ENCODE measurements at regions not wholly inside any gene's neighbourhood (a gene's known extent, or its start where the extent isn't known, plus 50 kb on each side); places are given as distances from the start of the nearest gene placed in this dataset.

DNA sequence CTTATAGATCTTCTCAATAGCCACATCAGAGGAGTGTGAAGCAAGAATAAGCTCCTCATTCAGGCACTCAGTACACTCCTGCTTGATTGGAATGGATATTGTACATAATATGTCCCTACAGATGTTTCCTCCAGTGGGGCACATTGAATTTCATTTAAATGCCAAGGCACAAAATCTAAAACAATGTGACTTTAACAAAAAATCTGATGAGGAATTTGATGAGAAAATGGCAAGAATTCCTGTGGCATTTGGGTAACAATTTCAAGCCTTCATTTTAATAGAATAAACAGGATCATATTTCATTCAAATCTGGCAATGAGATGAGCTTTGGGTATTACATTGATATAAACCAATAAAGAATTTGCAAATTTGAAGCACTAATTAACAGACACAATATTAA lies 307.7 kb upstream of the PKN2 start:
- DNase-seq (ENCODE audit: insufficient read length, low spot score) (no peak), FAIRE-seq (no peak)

DNA sequence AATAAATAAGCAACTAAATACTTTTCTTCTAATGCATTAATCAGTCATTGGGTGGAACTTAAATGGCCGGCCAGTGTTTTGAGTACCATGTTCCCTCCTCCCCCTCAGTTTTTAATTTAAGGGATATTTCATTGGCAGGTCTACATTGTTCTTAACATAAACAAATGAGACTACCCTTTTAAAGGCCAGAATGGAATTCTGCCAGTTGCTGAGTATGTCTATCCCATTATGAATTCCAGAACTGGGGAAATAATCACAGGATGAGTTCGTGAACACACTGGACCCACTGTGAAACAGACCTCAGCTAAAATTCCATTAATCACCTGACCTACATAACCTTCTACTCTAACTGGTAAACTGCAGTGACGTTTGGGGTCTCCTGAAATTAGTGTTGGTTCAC lies 305.5 kb upstream of the PKN2 start:
- FAIRE-seq, result no peak
- no peak for DNase-seq (ENCODE audit: insufficient read length, low spot score)

DNA sequence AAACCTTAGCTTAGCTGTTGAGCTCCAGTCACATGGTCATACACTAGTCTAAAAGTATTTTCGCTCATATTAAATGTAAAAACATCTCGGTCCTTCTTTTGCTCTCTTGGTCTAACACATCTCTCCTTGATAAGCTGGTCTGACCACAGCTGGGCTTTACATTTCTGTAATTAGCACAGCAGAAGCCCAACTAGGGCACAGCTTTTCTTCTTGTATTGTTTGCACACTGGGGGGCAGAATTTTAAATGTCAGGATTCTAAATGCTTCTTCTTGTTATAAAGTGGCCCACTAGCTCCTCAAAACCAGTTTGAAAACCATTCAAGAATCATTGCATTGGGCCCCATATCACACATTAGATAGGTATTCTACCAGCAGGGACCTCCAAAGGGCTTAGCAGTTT lies 289.1 kb upstream of the PKN2 start:
- no peak for FAIRE-seq
- no peak for DNase-seq (ENCODE audit: insufficient read length, low spot score)

DNA sequence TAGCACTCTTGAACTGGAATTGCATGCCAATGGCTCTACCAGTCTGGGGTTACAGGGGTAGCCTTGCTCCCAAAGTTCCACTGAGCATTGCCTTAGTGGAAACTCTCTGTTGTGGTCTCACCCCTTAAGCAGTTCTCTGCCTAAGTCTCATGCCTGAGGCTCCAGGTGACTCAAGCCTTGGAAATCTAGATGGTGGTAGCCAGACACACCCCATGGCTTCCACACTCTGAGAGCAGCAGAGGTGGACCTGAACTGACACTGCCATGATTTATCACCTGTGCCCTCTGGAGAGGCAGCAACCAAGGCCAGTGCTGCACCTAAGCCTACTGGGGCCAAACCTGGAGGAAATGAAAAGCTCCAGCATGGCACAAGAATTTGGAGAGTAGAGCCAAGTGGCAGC lies 285.7 kb upstream of the PKN2 start:
- no peak for DNase-seq (ENCODE audit: insufficient read length, low spot score)
- no peak for FAIRE-seq

DNA sequence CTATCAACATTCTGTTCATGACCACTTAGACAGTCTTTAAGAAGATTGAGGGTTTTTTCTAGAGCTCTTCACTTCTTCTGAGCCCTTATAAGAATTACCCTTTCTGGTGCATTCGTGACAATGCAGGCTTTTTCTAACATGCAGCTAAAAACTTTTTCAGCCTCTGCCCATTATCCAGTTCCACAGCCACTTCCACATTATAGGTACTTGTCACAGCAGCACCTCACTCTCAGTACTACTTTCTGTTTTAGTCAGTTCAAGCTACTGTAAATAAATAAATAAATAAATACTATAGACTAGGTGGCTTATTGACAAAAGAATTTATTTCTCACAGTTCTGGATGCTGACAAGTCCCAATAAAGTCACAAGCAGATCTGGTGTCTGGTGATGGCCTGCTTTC lies 284.4 kb upstream of the PKN2 start:
- DNase-seq (ENCODE audit: insufficient read length, low spot score) (no peak), FAIRE-seq (no peak)

DNA sequence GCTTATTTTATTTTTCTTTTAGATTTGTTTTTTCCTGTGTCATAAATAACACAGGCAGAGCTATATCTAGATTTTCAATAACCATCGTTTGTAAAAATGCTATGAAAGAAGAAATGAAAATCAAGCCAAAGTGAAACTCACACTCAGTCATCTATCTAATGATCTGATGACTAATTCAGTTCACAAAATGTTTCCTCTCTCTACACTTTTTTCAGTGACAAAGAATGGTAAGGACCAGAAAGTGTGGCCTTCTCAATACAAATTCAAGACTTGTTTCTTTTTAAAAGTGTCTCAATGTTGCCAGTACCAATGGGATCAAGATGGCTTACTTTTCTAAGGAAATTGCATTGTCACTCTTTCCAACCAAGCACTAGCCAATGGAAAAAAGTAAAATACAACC lies 282.8 kb upstream of the PKN2 start:
- DNase-seq (ENCODE audit: insufficient read length, low spot score), result no peak
- FAIRE-seq, result no peak

DNA sequence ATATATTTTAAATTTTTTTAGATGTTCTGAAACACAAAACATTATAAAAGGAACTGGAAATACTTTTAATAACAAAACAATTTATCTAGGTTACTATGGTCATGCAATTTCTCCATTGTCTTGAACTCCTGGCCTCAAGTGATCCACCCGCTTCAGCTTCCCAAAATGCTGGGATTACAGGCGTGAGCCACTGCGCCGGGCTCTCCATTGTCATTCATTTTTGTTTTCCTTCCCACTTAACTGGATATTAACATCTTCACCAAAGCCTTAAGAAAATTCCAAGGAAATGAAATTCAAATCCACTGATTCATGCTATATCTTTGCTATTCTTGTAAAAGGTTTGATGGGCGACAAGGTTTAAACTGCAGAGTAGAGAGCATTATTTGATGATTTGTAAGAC lies 279.5 kb upstream of the PKN2 start:
- no peak for DNase-seq (ENCODE audit: insufficient read length, low spot score)
- FAIRE-seq, result no peak

DNA sequence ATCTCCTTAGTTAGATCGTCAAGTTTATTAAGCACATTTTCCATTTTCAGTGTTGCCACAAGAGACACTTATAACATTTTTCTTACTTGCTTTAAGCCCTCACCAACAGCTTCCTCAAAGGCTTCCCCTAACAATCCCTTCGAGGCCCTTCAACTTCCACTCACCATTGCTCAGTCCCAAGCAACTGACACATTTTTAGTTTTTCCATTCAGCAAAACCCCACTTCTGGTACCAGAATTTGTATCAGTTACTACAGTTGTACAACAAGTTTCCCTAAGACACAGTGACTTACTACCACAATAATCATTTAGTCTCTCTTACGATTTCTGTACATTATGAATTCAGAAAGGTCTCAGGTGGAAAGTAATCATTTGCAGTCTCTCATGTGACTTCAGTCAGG lies 276.8 kb upstream of the PKN2 start:
- no peak for DNase-seq (ENCODE audit: insufficient read length, low spot score)

DNA sequence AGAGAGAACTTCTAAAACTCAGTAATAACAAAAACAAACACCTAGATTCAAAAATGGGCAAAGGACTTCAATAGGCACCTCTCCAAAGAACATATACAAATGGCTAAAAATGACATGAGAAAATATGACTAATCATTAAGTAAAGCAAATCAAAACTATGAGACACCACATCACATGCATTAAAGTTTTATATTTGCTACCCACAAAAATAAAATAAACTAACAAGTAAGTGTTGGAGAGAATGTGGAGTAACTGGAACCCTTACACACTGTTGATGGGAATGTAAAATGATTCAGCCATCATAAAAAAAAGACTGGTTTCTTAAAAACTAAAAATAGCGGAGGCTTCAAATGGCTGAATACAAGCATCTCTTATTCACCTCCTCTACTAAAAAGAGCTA lies 262.1 kb upstream of the PKN2 start:
- DNase-seq (ENCODE audit: insufficient read length, low spot score), result no peak
- FAIRE-seq, result no peak

More for the DNA sequence above, 276.8 kb upstream of the PKN2 start:
- no peak for FAIRE-seq

DNA sequence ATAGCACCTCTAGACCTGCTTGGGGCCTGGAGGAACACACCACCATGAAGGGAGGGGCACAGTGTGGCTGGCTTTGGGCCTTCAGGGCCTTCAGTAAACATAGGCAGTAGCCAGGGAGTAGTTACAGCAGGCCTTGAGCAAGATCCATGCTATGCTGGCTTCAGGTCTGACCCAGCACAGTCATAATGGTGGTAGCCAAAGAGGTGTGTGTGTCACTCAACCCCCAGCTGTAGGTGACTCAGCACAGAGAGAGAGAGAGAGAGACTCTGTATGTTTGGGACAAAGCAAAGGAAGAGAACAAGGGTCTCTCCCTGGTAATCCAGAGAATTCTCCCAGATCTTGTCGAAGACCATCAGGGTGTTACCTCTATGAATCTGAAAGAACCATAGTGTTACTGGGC lies 250.5 kb upstream of the PKN2 start:
- FAIRE-seq (no peak), DNase-seq (ENCODE audit: insufficient read length, low spot score) (no peak)

DNA sequence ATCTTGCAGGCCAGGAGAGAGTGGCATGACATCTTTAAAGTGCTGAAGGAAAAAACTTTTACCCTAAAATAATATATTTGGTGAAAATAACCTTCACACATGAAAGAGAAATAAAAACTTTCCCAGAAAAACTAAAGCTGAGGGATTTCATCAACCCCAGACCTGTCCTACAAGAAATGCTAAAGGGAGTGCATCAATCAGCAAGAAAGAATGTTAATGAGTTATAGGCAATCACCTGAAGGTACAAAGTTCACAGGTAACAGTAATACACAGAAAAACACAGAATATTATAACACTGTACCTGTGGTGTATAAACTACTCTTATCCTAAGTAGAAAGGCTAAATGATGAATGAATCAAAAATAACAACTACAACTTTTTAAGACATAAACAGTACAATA lies 249.2 kb upstream of the PKN2 start:
- FAIRE-seq (no peak), DNase-seq (ENCODE audit: insufficient read length, low spot score) (no peak)

DNA sequence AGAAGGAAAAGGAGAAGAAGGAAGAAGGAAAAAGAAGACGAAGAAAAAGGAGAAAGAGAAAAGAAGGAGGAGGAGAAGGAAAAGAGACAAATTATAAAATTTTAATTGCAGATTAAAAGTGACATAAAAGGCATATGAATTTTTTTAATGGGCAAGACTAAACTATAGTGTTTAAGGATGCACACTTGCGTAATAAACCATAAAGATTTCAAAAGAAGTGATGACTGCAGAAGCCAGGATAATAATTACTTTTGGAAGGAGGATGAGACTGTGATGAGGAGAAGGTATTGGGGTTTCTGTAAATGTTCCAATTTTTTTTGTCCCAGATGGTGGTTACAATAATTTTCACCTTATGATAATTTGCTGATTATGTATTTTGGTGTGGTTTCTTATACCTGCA lies 243.1 kb upstream of the PKN2 start:
- no peak for FAIRE-seq
- DNase-seq (ENCODE audit: insufficient read length, low spot score), result no peak

DNA sequence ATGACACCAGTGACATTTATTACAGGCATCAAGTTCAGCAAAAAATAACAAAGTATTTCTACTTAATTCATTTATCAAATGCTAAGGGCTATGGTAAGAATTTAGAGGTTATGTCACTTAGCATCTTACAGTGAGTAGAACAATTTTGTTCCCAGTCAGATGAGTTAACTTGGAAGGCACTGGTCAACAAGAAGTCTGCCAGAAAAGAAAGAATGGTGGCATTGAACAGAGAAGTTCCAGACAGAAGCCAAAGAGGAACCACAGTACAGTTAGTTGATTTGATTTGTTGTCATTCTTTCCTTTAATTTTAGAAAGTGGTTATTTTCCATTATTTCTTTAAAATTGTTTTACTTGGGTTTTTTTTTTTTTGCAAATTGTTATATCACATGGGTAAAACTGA lies 232.2 kb upstream of the PKN2 start:
- no peak for FAIRE-seq

DNA sequence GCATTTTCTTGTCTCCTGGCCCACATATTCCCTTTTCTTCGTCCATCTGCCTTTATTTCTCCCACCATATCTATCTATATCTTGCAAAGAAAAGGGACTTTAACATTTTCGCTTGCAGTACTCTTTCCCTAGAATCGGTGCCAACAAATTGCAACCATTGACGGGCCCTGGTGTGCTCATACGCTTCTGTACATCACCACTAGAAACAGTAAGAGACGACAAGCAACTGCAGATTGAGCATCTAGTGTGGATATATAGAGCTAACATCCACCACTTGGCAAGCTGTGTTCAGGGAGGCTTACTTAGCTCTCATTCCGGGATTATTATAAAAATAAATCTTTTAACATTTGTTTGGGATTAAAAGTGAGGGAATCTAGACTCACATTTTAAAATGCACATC lies 230.8 kb upstream of the PKN2 start:
- no peak for FAIRE-seq
- DNase-seq (ENCODE audit: insufficient read length, low spot score), result no peak

More for the DNA sequence above, 232.2 kb upstream of the PKN2 start:
- no peak for DNase-seq (ENCODE audit: insufficient read length, low spot score)

DNA sequence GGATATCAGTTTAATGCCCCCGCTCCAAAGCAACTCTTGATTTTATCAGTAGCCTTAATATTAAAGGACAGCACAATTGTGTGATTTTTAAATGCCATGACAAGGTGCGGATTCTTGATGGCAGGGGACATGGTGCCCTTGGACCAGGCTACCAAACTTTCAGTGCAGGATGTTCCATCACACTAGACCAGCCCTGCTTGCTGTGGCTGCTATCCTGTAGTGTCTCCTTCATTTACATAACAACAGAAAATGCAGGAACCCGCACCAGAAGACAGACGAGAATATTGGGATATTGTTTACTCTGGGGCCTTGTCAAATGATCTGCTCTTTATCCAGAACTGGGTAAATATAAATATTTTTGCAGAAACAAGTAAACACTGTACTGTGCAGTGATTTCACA lies 229.3 kb upstream of the PKN2 start:
- no peak for FAIRE-seq
- no peak for DNase-seq (ENCODE audit: insufficient read length, low spot score)

DNA sequence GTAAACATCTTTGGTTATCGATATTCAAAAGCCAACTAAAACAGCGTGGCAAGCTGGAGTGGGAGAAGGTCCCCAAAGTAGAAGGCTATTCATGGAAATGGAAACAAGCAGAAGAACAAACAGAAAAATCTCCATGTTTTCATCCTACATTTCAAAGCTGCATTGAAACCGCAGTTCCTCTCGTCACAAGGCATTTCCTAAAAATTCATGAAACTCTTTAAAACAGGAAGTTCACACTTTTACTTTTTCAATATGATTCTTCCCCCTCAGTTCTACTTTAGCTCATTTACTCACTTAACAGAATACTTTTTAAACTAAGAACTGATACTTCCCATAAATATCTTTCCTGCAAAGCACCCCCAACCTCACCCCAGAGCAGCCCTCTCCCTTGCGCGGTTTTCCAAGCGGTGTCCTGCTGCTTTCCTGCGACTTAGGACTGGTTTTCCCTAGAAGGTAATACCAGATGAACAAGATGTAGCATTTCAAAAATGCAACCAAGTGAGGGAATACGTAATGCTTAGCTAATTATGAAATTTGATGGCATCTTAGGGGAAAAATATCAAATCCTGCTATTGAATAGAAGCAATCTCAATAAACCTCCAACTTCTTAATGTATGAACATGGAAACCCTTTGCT lies 228.3 kb upstream of the PKN2 start:
- no peak for FAIRE-seq
- no peak for DNase-seq (ENCODE audit: insufficient read length, low spot score)

DNA sequence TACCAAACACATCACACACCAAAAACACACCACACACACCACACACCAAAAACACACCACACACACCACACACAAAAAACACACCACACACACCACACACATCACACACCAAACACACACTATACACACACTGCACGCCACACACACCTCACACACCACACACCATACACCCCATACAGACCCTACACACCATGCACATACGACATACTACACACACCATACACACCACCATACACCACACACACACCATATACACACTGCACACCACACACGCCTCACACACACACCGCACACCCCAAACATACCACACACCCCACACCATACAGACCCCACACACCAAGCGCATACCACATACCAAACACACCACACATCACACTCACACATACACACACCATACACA lies 226.9 kb upstream of the PKN2 start:
- no peak for FAIRE-seq
- DNase-seq (ENCODE audit: insufficient read length, low spot score), result no peak

DNA sequence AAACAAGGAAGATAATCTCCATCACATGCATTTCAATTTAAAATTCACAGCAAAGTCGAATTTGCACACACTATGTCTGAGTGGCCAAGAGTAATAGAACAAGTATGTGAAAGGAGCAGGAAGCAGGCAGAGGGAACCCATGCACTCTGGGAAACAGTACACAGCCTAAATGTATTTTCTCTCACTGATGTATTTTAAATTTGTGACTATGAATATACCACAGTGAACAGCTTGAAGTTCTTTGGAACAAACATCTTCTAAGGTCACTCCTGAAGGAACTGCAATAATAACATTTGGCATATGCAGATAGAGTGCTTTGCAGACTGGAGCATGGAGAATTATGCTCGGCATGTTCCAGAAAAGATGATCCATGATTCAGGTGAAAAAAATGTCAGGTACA lies 223.1 kb upstream of the PKN2 start:
- no peak for FAIRE-seq
- DNase-seq (ENCODE audit: insufficient read length, low spot score), result no peak

DNA sequence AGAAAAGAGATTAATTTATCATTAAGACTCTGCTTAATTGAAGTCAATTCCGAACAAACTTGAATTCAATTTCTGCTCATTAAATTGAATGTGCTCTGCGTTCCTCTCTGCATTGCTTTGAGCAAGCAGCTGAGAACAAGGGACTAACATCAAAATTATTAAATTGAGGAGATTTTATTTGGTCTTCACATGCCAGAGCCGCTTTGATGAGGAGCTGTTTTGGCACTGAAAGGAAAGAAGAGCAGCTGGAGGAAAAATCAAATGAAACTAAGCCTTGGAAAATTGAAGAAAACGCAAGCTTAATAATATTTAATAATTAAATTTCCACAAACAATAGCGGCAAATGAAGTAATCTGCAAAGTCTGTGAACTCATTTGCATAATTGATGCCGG lies 222.0 kb upstream of the PKN2 start:
- FAIRE-seq (no peak), DNase-seq (ENCODE audit: insufficient read length, low spot score) (no peak)

DNA sequence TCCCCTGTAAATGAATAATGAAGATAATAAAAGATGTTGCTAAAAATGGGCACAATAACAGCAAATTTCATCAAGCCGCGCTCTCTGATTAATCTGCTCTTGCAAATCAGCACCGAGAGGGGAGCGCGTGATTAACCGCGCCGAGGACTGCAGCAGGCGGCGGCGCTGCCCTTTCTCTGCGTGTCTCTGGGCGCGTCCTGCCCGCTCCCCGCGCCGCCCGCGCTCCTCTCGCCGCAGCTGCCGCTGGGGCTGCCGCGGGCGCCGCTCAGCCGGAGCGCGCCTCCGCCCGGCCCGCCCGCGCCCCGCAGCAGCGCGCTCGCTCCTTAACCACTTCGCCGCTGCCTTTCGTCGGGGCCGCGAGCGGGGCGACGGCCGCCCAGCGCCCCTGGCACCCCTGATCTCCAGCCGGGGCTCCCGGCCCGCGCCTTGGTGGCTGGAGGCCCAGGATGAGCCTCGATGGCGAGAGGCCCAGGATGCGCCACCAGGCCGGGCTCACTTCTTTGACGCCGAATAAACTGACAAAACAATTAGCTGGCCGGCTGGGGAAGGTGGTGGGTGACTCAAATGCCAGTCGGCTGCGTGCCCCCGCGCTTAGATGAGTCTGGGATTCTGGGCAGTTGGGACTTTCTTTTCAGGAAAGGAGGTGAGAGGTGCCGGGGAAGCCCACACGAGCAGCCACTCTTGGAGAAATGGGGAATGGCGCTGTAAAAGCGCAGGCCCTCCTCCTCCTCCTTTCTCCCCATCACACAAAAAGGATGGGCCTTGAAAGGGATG lies 221.4 kb upstream of the PKN2 start:
- FAIRE-seq (no peak), DNase-seq (ENCODE audit: insufficient read length, low spot score) (peak; percentile 3)

DNA sequence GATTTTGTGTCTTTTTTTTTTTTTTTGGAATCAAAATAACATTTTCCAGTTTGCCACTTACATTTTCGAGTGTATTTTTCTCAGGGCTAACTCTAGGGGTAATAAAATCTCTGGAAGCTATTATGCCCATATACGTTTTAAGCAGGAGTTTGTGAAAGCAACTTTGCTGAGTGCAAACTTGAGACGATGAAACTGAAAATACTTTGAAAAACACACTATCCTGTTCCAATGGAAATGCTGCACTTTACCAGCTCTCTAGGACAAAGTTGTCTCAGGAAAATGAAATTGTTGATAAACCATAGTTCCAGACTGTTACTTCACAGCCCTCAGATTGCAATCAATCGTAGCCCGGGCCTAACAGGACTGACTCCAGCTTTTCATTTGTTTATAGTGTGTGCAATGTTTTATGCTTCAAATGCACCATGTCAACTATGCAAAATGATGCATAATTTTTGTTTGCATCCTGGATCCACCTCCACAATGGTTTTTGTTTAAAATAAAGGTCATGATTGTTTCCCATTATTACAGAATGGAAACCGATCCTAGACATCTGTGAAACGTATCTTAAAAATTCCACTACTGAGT lies 220.6 kb upstream of the PKN2 start:
- no peak for DNase-seq (ENCODE audit: insufficient read length, low spot score)
- no peak for FAIRE-seq

DNA sequence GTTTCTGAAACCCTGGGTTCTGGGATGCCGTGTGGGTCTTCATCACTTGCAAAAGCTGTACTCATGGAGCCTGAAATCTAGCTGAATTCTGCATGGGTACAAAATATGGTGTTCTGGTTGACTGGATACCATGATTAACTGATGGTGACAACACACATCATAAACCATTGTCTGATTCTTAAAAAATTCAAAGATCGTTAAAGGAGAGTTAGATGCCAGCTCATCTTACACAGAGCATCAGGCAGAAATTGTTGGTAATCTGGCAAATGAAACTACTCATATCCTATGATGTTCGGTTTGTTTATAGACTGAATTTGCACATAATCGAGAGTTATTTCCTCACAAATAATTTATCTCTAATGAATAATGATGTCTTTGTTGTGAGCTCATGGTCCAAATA lies 218.1 kb upstream of the PKN2 start:
- DNase-seq (ENCODE audit: insufficient read length, low spot score) (no peak), FAIRE-seq (no peak)

Measured in HTR-8/SVneo (cell line).